HCT116 (cell line): ENCODE measurements at regions not wholly inside any gene's neighbourhood (a gene's known extent, or its start where the extent isn't known, plus 50 kb on each side); places are given as distances from the start of the nearest gene placed in this dataset.

Experiments used
- ATAC-seq: fragments of 200-7000 bp; cut with Tn5 transposase; 2 replicates; pipeline ENCODE4 v1.9.1; 2020; ENCODE audit warnings: mild to moderate bottlenecking, moderate library complexity
- BruUV-seq: library from RNA; stranded (reverse); fragments of 400-500 nt; replicated peaks from 2 replicates; lab custom pipeline; 2021; lab: Mats Ljungman, UMichigan
- CTCF ChIA-PET: fragments of 300-600 bp; sonication (Branson Sonifier 250); formaldehyde crosslinking; loops from one replicate; lab custom pipeline; 2021; ENCODE audit warnings: antibody characterized with exemption; lab: Charles Lee
- POLR2A ChIA-PET: fragments of 300-600, 350-600 bp; sonication (Branson Sonifier 250); formaldehyde crosslinking; loops from one replicate; lab custom pipeline; 2021; ENCODE audit warnings: antibody characterized with exemption; lab: Charles Lee
- RAD21 ChIA-PET, 2 experiments: fragments of 300-600 bp; sonication (Branson Sonifier 250); formaldehyde crosslinking; loops; one replicate each; lab custom pipeline; 2023; ENCODE audit warnings: low total read pairs in 2 of 2; ENCODE audit not compliant: uncharacterized antibody in 2 of 2, unreplicated experiment in 2 of 2, low non-redundant PET in 1 of 2; lab: Charles Lee
- DNase-seq: peaks from one replicate; pipeline ENCODE4 v3.0.0-alpha.2; 2010; ENCODE audit warnings: low read depth, low spot score
- H2AFZ ChIP-seq: fragments of 200-600 bp; shearing (Covaris generic), sonication (generic); 2 replicates; pipeline ENCODE4 v1.6.1; 2017; ENCODE audit warnings: low read depth, mixed run types, mixed read lengths, antibody characterized with exemption, low read length; ENCODE audit not compliant: poor library complexity, severe bottlenecking
- H3K27ac ChIP-seq: 2 replicates; pipeline ENCODE4 v1.5.1; 2012; ENCODE audit warnings: low read depth, low read length
- H3K27me3 ChIP-seq: fragments of 200-600 bp; sonication (generic); 2 replicates; pipeline ENCODE4 v1.6.1; 2016; ENCODE audit warnings: mixed run types, low read length, mixed read lengths; ENCODE audit not compliant: insufficient read depth
- H3K36me3 ChIP-seq, 2 experiments: fragments of 200-500 bp in 1 of 2; fragments of 200-600 bp in 1 of 2; sonication (Bioruptor generic) in 1 of 2; sonication (generic) in 1 of 2; 2 replicates each; pipeline versions ENCODE4 v1.5.1 to v1.6.1; 2014 to 2016; ENCODE audit warnings: low read length in 2 of 2, inconsistent platforms in 1 of 2, mixed read lengths in 1 of 2, mixed run types in 1 of 2; ENCODE audit not compliant: insufficient read depth in 2 of 2, control insufficient read depth in 1 of 2
- H3K4me1 ChIP-seq, 2 experiments: fragments of 200-600 bp in 1 of 2; sonication (generic) in 1 of 2; 2 replicates each; pipeline versions ENCODE4 v1.5.1 to v1.6.1; 2012 to 2017; ENCODE audit warnings: low read length in 2 of 2, inconsistent platforms in 1 of 2, mild to moderate bottlenecking in 1 of 2, mixed read lengths in 1 of 2, mixed run types in 1 of 2, moderate library complexity in 1 of 2; ENCODE audit not compliant: insufficient read depth in 2 of 2, control insufficient read depth in 1 of 2
- H3K4me2 ChIP-seq: fragments of 200-600 bp; sonication (generic); 2 replicates; pipeline ENCODE4 v1.6.1; 2017; ENCODE audit warnings: mixed run types, low read length, mixed read lengths
- H3K4me3 ChIP-seq, 2 experiments: fragments of 200-600 bp in 1 of 2; sonication (generic) in 1 of 2; replicated peaks in 1 of 2; 2 replicates each; pipeline ENCODE4 v1.5.1; 2011 to 2016; ENCODE audit warnings: low read length in 2 of 2, control low read depth in 1 of 2, low read depth in 1 of 2, mild to moderate bottlenecking in 1 of 2, mixed read lengths in 1 of 2, mixed run types in 1 of 2
- H3K79me2 ChIP-seq: fragments of 200-600 bp; sonication (generic); 2 replicates; pipeline ENCODE4 v1.6.1; 2017; ENCODE audit warnings: mild to moderate bottlenecking, mixed run types, low read length, moderate library complexity, mixed read lengths; ENCODE audit not compliant: insufficient read depth
- H3K9ac ChIP-seq: fragments of 200-600 bp; sonication (generic); 2 replicates; pipeline ENCODE4 v1.6.1; 2016; ENCODE audit warnings: low read length, mixed read lengths
- H3K9me2 ChIP-seq: fragments of 200-600 bp; sonication (generic), shearing (Covaris generic); 2 replicates; pipeline ENCODE4 v1.6.1; 2017; ENCODE audit warnings: mixed run types, mild to moderate bottlenecking, moderate library complexity; ENCODE audit not compliant: insufficient read depth
- H3K9me3 ChIP-seq, 2 experiments: fragments of 200-500 bp in 1 of 2; fragments of 200-600 bp in 1 of 2; sonication (Bioruptor generic) in 1 of 2; sonication (generic) in 1 of 2; 2 replicates each; pipeline ENCODE4 v1.6.1; 2014 to 2017; ENCODE audit warnings: low read length in 2 of 2, mixed read lengths in 2 of 2, inconsistent platforms in 1 of 2, low read depth in 1 of 2, mild to moderate bottlenecking in 1 of 2, mixed run types in 1 of 2, moderate library complexity in 1 of 2; ENCODE audit not compliant: control insufficient read depth in 1 of 2, insufficient read depth in 1 of 2
- H4K20me1 ChIP-seq: fragments of 200-600 bp; sonication (generic), shearing (Covaris generic); 2 replicates; pipeline ENCODE4 v1.6.1; 2017; ENCODE audit warnings: mixed run types, mild to moderate bottlenecking, moderate library complexity; ENCODE audit not compliant: insufficient read depth
- CEBPB ChIP-seq: IDR thresholded peaks from 2 replicates; pipeline ENCODE4 v1.6.1; 2012; ENCODE audit warnings: low read depth
- EGR1 ChIP-seq: IDR thresholded peaks from 2 replicates; pipeline ENCODE4 v1.6.1; 2012; ENCODE audit warnings: low read depth
- EZH2 ChIP-seq: fragments of 200-600 bp; sonication (generic); IDR thresholded peaks from 2 replicates; pipeline ENCODE4 v1.6.1; 2017; ENCODE audit warnings: antibody characterized with exemption, mixed run types
- FOSL1 ChIP-seq: IDR thresholded peaks from 2 replicates; pipeline ENCODE4 v1.6.1; 2012; ENCODE audit warnings: low read depth
- POLR2A ChIP-seq: IDR thresholded peaks from 2 replicates; pipeline ENCODE4 v1.7.0; 2011; ENCODE audit warnings: borderline replicate concordance; ENCODE audit not compliant: insufficient read depth, insufficient read length; ENCODE audit errors: extremely low read depth
- POLR2AphosphoS5 ChIP-seq: IDR thresholded peaks from 2 replicates; pipeline ENCODE4 v1.6.1; 2011; ENCODE audit warnings: mild to moderate bottlenecking, low read depth, low read length, moderate library complexity
- RAD21 ChIP-seq: IDR thresholded peaks from 2 replicates; pipeline ENCODE4 v1.6.1; 2012; ENCODE audit warnings: low read depth, mild to moderate bottlenecking
- intact Hi-C: fragments of 100-400 bp; cut with micrococcal nuclease; formaldehyde crosslinking; loops from 2 replicates; pipeline ENCODE4 v1.10.0; 2022
- TF ChIP-seq, protein P1 (sequence below): IDR thresholded peaks from 2 replicates; pipeline ENCODE4 v1.6.1; 2012
- TF ChIP-seq, protein P2 (sequence below): IDR thresholded peaks from 2 replicates; pipeline ENCODE4 v1.6.1; 2012; ENCODE audit warnings: low read depth

DNA sequence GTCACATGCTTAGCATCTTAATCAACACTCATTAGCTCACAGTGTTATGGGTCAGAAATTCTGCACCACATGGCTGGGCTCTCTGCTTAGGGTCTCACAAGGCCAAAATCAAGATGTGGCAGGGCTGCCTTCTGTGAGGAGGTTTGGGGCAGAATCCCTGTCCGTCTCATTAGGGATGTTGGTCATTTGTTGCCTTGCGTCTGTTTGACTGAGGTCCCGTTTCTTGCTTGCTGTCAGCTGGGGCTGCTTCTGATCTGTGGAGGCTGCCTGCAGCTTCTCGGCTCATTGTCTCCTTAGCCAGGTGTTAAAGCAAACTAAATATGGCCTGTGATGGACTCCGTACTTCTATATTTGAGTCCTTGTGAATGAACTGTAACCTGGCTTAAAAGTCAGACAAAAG lies 146.5 kb downstream of the NDUFA10 start:
- H3K9ac ChIP-seq, result no peak overlapping the region
- H3K4me1 ChIP-seq, result no peaks in the 10 kb centered on the region; a peak in 1 of 4 replicates
- H3K4me2 ChIP-seq, result no peak overlapping the region
- no peaks in the 10 kb centered on the region for H3K79me2 ChIP-seq
- CTCF ChIA-PET, result no interaction called here
- ATAC-seq, result no peak
- H3K27ac ChIP-seq, result no peak overlapping the region
- H4K20me1 ChIP-seq, result no peaks in the 10 kb centered on the region
- H2AFZ ChIP-seq, result no peak overlapping the region
- H3K9me3 ChIP-seq, result peaks cover 0 to under 1% of the 10 kb centered on the region in 2 experiments; a peak in 2 of 4 replicates
- BruUV-seq, result no TSS peak
- no peak overlapping the region for H3K4me3 ChIP-seq
- no peaks in the 10 kb centered on the region for H3K36me3 ChIP-seq
- H3K9me2 ChIP-seq, result no peaks in the 10 kb centered on the region
- TF ChIP-seq, protein P1, sequence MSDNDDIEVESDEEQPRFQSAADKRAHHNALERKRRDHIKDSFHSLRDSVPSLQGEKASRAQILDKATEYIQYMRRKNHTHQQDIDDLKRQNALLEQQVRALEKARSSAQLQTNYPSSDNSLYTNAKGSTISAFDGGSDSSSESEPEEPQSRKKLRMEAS, result no peak
- TF ChIP-seq POLR2A (no peak), CEBPB (no peak), EGR1 (no peak), FOSL1 (no peak), EZH2 (no peak), POLR2AphosphoS5 (no peak), RAD21 (no peak)
- TF ChIP-seq, protein P2, sequence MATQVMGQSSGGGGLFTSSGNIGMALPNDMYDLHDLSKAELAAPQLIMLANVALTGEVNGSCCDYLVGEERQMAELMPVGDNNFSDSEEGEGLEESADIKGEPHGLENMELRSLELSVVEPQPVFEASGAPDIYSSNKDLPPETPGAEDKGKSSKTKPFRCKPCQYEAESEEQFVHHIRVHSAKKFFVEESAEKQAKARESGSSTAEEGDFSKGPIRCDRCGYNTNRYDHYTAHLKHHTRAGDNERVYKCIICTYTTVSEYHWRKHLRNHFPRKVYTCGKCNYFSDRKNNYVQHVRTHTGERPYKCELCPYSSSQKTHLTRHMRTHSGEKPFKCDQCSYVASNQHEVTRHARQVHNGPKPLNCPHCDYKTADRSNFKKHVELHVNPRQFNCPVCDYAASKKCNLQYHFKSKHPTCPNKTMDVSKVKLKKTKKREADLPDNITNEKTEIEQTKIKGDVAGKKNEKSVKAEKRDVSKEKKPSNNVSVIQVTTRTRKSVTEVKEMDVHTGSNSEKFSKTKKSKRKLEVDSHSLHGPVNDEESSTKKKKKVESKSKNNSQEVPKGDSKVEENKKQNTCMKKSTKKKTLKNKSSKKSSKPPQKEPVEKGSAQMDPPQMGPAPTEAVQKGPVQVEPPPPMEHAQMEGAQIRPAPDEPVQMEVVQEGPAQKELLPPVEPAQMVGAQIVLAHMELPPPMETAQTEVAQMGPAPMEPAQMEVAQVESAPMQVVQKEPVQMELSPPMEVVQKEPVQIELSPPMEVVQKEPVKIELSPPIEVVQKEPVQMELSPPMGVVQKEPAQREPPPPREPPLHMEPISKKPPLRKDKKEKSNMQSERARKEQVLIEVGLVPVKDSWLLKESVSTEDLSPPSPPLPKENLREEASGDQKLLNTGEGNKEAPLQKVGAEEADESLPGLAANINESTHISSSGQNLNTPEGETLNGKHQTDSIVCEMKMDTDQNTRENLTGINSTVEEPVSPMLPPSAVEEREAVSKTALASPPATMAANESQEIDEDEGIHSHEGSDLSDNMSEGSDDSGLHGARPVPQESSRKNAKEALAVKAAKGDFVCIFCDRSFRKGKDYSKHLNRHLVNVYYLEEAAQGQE, result no peak
- no peaks in the 10 kb centered on the region for H3K27me3 ChIP-seq
- RAD21 ChIA-PET, result no interaction called here
- intact Hi-C loops, result no loop called here
- POLR2A ChIA-PET, result no interaction called here
- DNase-seq, result no peak
